ENCODE measurements at regions not wholly inside any gene's neighbourhood (a gene's known extent, or its start where the extent isn't known, plus 50 kb on each side); places are given as distances from the start of the nearest gene placed in this dataset.

DNA sequence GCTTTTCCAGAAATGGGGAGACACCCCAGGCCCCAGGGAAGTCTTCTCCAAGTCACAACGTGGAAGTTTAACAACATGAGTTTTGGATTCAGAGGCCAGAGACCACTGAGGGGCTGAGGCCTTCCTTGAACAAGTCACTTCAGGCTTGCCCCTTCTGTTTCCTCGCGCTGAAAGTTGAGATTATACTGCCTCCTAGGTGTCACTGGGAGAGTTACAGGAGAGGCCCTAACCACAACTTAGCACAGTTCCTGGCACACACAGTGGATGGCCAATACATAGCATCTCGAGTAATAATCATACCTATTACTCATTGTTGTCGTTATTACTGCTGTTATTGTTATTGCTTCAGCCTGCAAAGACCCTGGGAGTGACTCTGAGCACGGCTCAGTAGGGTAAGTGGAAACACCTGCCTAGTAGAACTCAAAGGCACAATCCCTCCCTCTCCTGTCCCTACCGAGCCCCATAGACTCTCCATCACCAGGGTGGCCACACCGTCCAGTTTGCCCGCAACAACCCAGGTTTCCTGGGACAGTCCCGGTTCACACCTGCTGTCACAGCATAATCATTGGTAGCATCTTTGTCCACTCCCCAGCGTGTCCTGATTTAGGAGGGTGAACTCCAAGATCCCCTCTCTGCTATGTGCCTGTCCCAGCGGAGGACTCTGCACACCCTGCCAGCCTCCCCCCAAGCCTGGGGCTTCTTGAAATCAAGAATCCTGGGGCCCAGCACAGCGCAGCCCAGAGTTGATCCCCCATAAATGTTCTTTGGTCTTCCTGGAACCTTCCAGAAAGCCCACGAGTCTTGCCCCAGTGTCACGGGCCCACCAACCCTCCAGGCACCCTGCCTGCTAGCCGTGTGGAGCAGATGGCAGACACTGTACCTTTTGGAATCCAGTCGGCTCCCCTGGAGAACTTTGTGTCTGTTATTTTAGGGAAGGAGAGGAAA lies 85.0 kb downstream of the SYNE3 start:
- no peak overlapping the region for H3K4me2 ChIP-seq (ENCODE audit: insufficient read depth, low read length)
- no peaks in the 10 kb centered on the region for H3K27me3 ChIP-seq (ENCODE audit: control insufficient read depth in 2 of 2, insufficient read depth in 2 of 2, low read length in 2 of 2)
- H3K36me3 ChIP-seq (ENCODE audit: control insufficient read depth in 2 of 2, extremely low read depth in 1 of 2, insufficient read depth in 2 of 2, low read length in 2 of 2) = peaks cover 0 to 6% of the 10 kb centered on the region in 2 experiments
- DNase-seq (ENCODE audit: low read depth, low spot score) (peak; percentile 27), FAIRE-seq (peak; percentile 78)
- no peaks in the 10 kb centered on the region for H3K9me3 ChIP-seq (replicated peaks; ENCODE audit: control insufficient read depth, insufficient read depth, low read length)
- H3K9me1 ChIP-seq (replicated peaks; ENCODE audit: control insufficient read depth, extremely low read depth, insufficient read depth, low read length) = no peaks in the 10 kb centered on the region
- TF ChIP-seq, protein P1, sequence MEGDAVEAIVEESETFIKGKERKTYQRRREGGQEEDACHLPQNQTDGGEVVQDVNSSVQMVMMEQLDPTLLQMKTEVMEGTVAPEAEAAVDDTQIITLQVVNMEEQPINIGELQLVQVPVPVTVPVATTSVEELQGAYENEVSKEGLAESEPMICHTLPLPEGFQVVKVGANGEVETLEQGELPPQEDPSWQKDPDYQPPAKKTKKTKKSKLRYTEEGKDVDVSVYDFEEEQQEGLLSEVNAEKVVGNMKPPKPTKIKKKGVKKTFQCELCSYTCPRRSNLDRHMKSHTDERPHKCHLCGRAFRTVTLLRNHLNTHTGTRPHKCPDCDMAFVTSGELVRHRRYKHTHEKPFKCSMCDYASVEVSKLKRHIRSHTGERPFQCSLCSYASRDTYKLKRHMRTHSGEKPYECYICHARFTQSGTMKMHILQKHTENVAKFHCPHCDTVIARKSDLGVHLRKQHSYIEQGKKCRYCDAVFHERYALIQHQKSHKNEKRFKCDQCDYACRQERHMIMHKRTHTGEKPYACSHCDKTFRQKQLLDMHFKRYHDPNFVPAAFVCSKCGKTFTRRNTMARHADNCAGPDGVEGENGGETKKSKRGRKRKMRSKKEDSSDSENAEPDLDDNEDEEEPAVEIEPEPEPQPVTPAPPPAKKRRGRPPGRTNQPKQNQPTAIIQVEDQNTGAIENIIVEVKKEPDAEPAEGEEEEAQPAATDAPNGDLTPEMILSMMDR (IDR thresholded peaks at IDR 0.05; ENCODE audit: extremely low read depth in 1 of 2, insufficient read depth in 1 of 2, low read depth in 1 of 2, low read length in 2 of 2) = peak; percentile 40 to 50
- TF ChIP-seq EZH2 (IDR thresholded peaks at IDR 0.05; ENCODE audit: borderline replicate concordance, low read depth, low read length, severe bottlenecking) = no peak
- ChIA-PET POLR2A (no interaction called here), CTCF (interaction anchor here (0.6 to 3.1 kb wide), 22 partner anchors 11 to 883 kb away, joined by 3 to 69 read pairs (median 4); no protein-coding TSS in a partner anchor)
- H3K4me3 ChIP-seq (replicated peaks in 1 of 3; ENCODE audit: insufficient read depth in 1 of 3, low read depth in 1 of 3, low read length in 3 of 3) = no peak overlapping the region
- no peak overlapping the region for H3K27ac ChIP-seq (ENCODE audit: insufficient read depth, low read depth, low read length)
- dilution Hi-C loops (cut with MboI; ENCODE audit: extremely low pct_ligation_motif_present, low sequenced_read_pairs) = no loop called here
- H2AFZ ChIP-seq (ENCODE audit: low read depth, low read length) = no peak overlapping the region
- H3K79me2 ChIP-seq (ENCODE audit: control insufficient read depth, insufficient read depth, low read length) = no peaks in the 10 kb centered on the region
- no peaks in the 10 kb centered on the region for H3K4me1 ChIP-seq (ENCODE audit: control insufficient read depth, extremely low read depth, insufficient read depth, low read length)
- intact Hi-C loops (cut with micrococcal nuclease) = loop anchor here (1.0 to 5.0 kb wide), 4 partner anchors 184 to 742 kb away; partner anchors contain the start of gene DICER1
- no peak overlapping the region for H3K9ac ChIP-seq (replicated peaks; ENCODE audit: extremely low read depth, insufficient read depth, low read length)
- BruUV-seq (replicated peaks) = no TSS peak
- no peaks in the 10 kb centered on the region for H4K20me1 ChIP-seq (replicated peaks; ENCODE audit: control insufficient read depth, extremely low read depth, insufficient read depth, low read length)

DNA sequence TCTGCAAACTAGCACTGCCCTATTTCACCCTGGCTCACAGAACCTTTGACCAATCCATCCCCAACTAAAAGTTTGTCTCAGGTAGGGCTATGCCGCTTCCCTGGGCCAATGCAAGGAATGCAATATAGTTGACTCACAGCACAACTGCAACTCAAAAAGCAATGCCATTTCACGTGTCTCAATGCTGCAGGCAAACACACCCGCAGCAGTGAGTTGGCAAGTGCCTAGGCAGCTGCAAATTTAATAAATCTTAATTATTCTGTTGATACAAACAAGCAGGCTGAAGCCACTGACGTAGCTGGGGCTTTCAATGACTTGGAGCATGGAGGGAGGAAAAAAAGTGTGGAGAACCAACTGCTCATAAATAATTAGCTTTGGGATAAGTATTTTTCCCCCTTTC lies 87.9 kb downstream of the SYNE3 start:
- H3K4me2 ChIP-seq (ENCODE audit: insufficient read depth, low read length) = no peak overlapping the region
- no peaks in the 10 kb centered on the region for H3K9me1 ChIP-seq (replicated peaks; ENCODE audit: control insufficient read depth, extremely low read depth, insufficient read depth, low read length)
- no peak for FAIRE-seq
- CTCF ChIA-PET = interaction anchor here (0.9 to 2.2 kb wide), 3 partner anchors 12 to 132 kb away, joined by 3 to 17 read pairs (median 8); no protein-coding TSS in a partner anchor
- H3K79me2 ChIP-seq (ENCODE audit: control insufficient read depth, insufficient read depth, low read length) = no peaks in the 10 kb centered on the region
- H3K4me1 ChIP-seq (ENCODE audit: control insufficient read depth, extremely low read depth, insufficient read depth, low read length) = no peaks in the 10 kb centered on the region
- TF ChIP-seq POLR2AphosphoS5 (IDR thresholded peaks at IDR 0.05; ENCODE audit: insufficient read depth, low read depth, low read length) (no peak), GATA2 (IDR thresholded peaks at IDR 0.05; ENCODE audit: insufficient read depth, insufficient read length, low read depth, low read length) (no peak), POLR2A (IDR thresholded peaks at IDR 0.05; ENCODE audit: low read depth, low read length) (no peak), JUN (IDR thresholded peaks at IDR 0.05; ENCODE audit: borderline replicate concordance, insufficient read depth, insufficient read length, low read depth) (no peak), FOS (IDR thresholded peaks at IDR 0.05; ENCODE audit: borderline replicate concordance, insufficient read depth, low read length) (no peak), EZH2 (IDR thresholded peaks at IDR 0.05; ENCODE audit: borderline replicate concordance, low read depth, low read length, severe bottlenecking) (no peak), MYC (IDR thresholded peaks at IDR 0.05; ENCODE audit: low read depth, low read length) (no peak)
- TF ChIP-seq, protein P1 (IDR thresholded peaks at IDR 0.05; ENCODE audit: extremely low read depth in 1 of 2, insufficient read depth in 1 of 2, low read depth in 1 of 2, low read length in 2 of 2) = no peak
- TF ChIP-seq, protein P2, sequence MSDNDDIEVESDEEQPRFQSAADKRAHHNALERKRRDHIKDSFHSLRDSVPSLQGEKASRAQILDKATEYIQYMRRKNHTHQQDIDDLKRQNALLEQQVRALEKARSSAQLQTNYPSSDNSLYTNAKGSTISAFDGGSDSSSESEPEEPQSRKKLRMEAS (IDR thresholded peaks at IDR 0.05; ENCODE audit: insufficient read depth, insufficient read length) = no peak
- H3K9ac ChIP-seq (replicated peaks; ENCODE audit: extremely low read depth, insufficient read depth, low read length) = no peak overlapping the region
- H3K27ac ChIP-seq (ENCODE audit: insufficient read depth, low read depth, low read length) = no peak overlapping the region
- dilution Hi-C loops (cut with MboI; ENCODE audit: extremely low pct_ligation_motif_present, low sequenced_read_pairs) = no loop called here
- H4K20me1 ChIP-seq (replicated peaks; ENCODE audit: control insufficient read depth, extremely low read depth, insufficient read depth, low read length) = no peaks in the 10 kb centered on the region
- BruUV-seq (replicated peaks) = no TSS peak
- peaks cover 0 to 6% of the 10 kb centered on the region in 2 experiments for H3K36me3 ChIP-seq (ENCODE audit: control insufficient read depth in 2 of 2, extremely low read depth in 1 of 2, insufficient read depth in 2 of 2, low read length in 2 of 2)
- POLR2A ChIA-PET = no interaction called here
- no peak overlapping the region for H2AFZ ChIP-seq (ENCODE audit: low read depth, low read length)
- DNase-seq (ENCODE audit: low read depth, low spot score) = no peak
- no peaks in the 10 kb centered on the region for H3K9me3 ChIP-seq (replicated peaks; ENCODE audit: control insufficient read depth, insufficient read depth, low read length)
- no peaks in the 10 kb centered on the region for H3K27me3 ChIP-seq (ENCODE audit: control insufficient read depth in 2 of 2, insufficient read depth in 2 of 2, low read length in 2 of 2)
- intact Hi-C loops (cut with micrococcal nuclease) = loop anchor here (10.0 kb wide), 1 partner anchor 654 kb away; the partner anchor contains the start of gene GSC
- H3K4me3 ChIP-seq (replicated peaks in 1 of 3; ENCODE audit: insufficient read depth in 1 of 3, low read depth in 1 of 3, low read length in 3 of 3) = no peak overlapping the region

All from endothelial cell of umbilical vein (primary cell).